HG03439 (cell line): ENCODE measurements at regions not wholly inside any gene's neighbourhood (a gene's known extent, or its start where the extent isn't known, plus 50 kb on each side); places are given as distances from the start of the nearest gene placed in this dataset.

Source experiments
- ATAC-seq: cut with Tn5 transposase; IDR thresholded peaks from one replicate; pipeline ENCODE4 v1.9.1; 2021; ENCODE audit warnings: mild to moderate bottlenecking, moderate library complexity; ENCODE audit not compliant: unreplicated experiment

DNA sequence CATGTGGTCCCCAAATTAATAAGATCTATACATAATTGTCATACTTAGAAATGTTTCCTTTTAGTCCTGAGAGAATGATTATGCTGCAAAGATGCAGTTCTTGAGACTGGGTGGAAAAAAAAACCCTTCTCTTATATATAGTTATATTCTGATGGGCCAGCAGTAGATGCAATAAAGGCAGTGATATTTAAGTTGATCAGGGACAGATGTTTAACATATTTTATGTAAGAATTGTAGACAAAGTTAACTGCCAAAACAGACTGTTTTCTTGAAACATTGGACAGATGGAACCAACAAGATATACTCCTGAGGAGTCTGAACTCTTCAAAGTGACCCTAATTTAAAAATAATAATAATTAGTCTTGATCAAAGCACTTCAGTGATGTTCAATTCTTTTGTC lies 172.0 kb upstream of the LRIG1 start:
- ATAC-seq = no peak

GRCh38 chr3:66673293-66673692 lies 172.5 kb upstream of the LRIG1 start:
- no peak for ATAC-seq

DNA sequence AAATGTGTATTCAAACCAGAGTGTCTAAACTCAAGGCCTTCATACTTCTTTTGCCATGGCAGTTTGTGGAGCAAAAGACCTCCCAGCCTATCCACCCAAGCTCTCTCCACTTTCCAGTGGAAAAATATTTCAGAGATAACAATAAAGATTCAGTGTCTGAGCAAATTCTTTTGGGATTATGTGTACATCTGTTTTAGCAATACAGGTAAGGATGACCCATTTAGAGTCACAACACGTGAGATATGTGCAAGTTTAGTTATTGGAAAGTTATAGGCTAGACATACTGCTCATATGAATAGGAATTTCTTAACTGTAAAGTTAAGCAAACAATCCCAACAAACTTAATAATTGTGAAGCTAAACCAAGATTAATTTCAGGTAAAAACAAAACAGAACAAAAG lies 174.5 kb upstream of the LRIG1 start:
- ATAC-seq = no peak

DNA sequence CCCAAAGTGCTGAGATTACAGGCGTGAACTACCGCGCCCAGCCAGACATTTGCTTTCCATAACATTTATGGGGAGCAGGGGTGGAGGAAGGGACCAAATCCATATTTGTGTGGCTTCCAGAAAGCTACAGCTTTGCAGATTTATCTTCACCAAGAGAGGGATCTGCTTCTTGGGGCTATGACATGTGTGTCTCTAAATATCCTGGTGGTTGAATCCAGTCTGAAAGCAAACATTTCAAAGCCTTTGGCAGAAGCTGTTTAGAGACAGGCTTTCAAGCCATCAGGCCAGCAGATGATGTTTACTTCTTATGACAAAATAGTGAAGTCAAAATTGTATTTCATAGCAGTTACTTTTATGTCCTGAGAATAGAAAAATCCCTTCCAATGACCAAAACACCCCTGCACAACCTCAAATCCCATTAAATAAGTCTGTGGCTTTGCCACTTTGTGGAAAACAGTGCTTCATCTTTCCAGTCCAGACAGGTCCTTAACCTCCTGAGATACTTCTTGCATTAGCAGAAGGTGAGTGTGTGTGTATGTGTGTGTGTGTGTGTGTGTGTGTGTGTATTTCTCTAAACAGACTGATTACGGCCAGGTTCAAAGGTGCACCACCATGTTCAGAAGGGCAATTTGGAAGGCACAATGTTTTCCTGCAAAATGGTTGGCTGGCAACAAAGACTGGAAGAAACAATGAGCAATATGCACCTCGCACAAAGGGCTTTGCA lies 191.4 kb upstream of the LRIG1 start:
- no peak for ATAC-seq

DNA sequence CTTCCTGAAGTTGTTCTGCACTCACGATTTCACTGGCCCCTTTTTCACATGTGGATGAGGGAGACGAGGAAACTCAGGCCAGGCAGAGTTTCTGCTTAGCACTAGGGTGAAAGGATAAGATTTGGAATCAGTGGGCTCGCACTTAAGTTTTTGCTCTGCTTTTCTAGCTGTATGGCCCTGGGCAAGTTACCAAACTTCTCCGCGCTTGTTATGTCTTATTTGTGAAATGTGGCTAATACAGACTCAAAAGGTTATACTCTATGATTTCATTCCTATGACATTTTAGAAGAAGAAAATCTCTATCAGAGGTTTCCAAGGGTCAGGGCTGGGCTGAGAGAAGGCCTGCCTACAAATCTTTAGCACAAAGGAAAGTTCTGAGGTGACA lies 191.9 kb upstream of the LRIG1 start:
- no peak for ATAC-seq

DNA sequence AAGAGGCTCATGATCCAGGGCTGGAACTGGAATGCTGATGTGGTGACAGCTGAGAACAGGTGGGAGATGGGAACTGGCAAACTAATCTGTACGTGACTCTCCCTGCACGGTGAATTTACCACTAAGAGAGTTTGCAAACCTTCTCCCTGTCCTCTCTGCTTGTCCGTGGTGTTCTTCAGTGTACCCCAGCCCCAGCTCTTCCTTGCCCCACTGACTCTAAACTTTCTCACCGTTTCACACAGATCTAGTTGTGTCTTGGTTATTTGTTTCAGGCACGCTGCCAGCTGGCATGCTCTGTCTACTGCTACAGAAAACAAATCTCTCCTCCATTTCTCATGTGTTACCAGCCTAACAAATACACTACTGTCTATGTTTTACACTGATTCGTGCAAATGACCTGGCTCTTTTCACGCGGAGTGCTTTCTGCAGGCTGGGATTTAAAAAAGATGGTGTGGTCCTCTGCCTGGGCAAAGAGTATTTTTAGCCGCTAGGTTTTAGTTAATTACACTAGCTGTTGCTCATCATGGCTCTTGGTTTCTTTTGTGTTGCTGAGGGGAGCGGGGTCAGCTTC lies 192.7 kb upstream of the LRIG1 start:
- ATAC-seq = no peak

- ATAC-seq = no peak
Measured at GRCh38 chr3:66702126-66702525, 201.3 kb upstream of the LRIG1 start.

DNA sequence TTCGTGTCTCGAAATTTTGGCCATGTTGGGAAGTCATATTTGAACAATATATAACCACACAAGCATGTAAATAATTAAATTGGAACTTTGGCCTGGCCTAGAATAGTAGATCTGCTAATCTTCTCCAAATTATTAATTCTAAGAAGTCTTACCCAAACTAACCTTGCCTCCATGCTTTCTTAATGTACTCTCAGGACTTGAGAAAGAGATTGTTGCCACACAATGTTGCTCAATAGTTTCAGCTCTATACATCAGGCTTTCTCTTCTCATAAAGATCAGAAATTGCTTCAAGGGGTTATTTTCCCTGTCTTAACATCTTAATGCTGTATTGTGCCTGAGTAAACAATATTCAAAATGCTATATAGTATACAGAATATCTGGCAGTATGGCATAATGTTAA lies 202.7 kb upstream of the LRIG1 start:
- ATAC-seq = no peak

GRCh38 chr3:66705076-66705475 lies 204.3 kb upstream of the LRIG1 start:
- no peak for ATAC-seq

DNA sequence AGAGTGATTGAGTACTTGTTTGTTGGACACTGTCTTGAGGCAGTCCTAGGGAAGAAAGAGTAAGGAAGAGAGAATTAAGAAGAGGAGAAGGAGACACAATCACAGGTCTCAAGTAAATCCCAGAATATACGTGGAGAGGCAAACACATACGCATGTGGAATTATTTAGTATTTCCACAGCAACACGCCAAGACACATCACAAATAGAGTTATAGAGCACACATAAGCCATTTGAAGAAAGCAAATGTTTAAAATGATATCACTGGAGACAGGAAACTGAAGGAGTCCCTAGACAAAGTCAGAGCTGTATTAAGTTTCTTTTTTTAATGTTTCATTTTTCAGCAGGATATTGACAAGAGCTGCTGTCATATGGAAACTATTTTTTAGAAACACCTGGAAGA lies 206.1 kb upstream of the LRIG1 start:
- no peak for ATAC-seq

DNA sequence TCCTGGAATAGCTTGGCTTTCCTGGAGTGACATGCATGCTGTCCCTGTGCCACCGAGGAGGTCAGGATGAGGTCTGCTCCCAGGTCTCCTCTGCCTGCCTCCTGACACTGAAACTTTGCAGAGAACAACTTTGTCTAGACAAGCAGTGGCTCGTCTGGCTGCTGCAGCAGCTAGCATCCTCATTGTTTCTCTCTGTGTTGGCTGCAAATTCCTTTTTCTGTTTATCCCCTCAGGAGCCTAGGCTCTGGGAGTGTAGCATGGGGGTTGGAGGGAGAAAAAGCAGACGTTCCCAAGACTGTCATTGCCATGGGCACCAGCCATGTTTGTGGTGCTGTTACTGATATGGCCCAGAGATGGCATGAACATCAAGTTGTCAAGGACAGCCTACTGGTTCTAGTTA lies 208.7 kb upstream of the LRIG1 start:
- no peak for ATAC-seq

DNA sequence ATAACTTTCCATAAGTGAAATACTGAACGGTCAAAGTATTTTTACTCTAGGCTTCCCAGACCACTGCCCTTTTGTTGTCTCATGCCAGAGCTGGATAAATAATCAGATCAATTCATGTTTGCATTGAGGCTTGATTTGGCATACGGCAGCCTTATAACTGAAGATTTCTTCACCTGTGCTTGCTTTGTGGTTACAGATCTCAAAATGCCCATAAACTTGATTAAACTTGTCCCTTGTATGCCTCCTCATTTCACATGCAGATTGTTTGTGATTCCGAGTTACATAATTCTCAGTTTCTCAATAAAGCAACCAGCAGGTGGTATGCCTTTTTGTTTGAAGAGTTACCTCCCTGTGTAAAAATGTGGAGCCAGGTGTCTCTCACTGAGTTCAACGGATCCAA lies 211.4 kb upstream of the LRIG1 start:
- ATAC-seq = no peak

- no peak for ATAC-seq
Measured at GRCh38 chr3:66713921-66714320, 213.1 kb upstream of the LRIG1 start.

GRCh38 chr3:66715806-66716205 lies 215.0 kb upstream of the LRIG1 start:
- no peak for ATAC-seq

DNA sequence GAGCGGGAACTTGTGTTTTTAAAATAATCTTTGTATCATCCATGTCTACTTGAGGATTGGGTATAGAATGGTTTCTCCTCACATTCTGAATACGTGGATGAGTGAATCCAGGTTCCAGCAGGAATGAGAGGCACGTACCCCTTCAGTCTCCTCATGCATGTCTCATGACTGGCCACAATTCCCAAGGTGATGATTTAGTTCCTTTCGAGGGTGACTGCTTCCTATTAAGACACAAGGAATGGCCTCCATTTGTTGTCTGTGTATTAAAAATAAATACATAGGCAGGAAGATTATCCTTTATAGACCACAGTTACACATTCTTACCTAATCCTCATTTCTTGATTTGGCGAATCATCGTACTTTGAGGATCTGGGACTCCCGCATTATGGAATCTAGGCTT lies 217.0 kb upstream of the LRIG1 start:
- ATAC-seq = no peak

- ATAC-seq = no peak
Measured at GRCh38 chr3:66719796-66720356, 219.1 kb upstream of the LRIG1 start.

- no peak for ATAC-seq
Measured at GRCh38 chr3:66720508-66720907, 219.7 kb upstream of the LRIG1 start.

GRCh38 chr3:66722675-66723074 lies 221.9 kb upstream of the LRIG1 start:
- ATAC-seq = no peak

DNA sequence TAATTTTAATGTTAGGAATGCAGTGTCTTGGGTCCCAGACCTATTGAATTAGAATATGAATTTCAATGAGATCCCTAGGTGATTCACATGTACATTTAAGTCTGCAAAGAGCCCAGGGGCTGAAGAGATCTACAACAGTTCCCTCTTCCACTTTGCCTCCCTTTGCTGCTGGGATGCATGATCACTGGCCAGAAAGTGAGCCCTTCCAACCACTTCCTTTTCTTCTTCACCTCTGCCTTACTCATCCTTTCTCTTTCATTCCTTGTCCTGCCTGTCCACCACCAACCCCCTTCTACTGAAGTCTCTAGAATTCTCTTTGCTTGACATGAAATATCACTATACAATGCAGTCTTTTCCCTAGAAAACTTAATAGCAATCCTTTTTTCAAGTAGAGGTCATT lies 222.4 kb upstream of the LRIG1 start:
- ATAC-seq = no peak

- ATAC-seq = no peak
Measured at GRCh38 chr3:66729687-66730393, 229.0 kb upstream of the LRIG1 start.

DNA sequence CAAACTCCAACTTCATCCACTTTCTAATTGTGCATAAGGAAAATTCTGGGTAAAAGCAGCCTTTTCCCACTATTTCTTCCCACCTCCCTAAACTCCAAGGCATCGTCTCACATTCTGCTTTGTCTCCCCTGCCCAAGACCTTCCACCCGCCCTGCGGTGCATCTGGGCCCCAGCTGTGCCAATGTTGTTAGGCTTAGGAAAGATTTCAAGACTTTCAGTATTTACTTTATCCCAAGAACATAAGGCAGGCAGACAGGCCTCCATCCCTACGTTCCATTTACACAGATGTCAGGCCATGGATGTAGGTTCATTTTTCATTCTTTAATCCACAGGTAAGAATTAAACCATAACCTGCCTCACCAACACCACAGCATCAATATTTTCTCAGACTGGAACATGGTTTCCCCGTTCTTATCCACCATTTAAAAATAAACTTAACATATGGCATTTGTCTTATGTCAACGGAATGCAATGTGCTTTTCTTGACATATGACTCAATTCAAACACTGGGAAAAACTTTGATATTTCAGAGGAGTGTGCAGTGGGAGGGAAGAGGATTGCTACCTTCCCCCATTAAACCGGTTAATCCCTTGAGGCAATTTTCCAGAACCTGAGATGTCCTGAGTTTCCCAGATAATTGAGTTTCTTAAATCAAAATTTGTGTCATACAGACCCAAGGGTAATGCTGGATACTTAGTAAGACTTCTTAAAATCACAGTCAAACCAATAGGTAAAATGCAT lies 238.0 kb upstream of the LRIG1 start:
- ATAC-seq = no peak
